Endothelial cell of umbilical vein (primary cell): ENCODE measurements at regions not wholly inside any gene's neighbourhood (a gene's known extent, or its start where the extent isn't known, plus 50 kb on each side); places are given as distances from the start of the nearest gene placed in this dataset.
A peak's percentile ranks its signal among the peaks of the same experiment; 100 is the strongest.

Source experiments
- BruUV-seq: library from RNA; stranded (reverse); fragments of 400-500 nt; replicated peaks from 2 replicates; lab custom pipeline; 2021; lab: Mats Ljungman, UMichigan
- CTCF ChIA-PET: fragments of 300-600, 350-600 bp; sonication (Branson Sonifier 250); formaldehyde crosslinking; loops from one replicate; lab custom pipeline; 2021; ENCODE audit warnings: antibody characterized with exemption, inconsistent platforms; lab: Charles Lee
- POLR2A ChIA-PET: fragments of 300-600, 350-600 bp; sonication (Branson Sonifier 250); formaldehyde crosslinking; loops from one replicate; lab custom pipeline; 2021; ENCODE audit warnings: antibody characterized with exemption, inconsistent platforms; lab: Charles Lee
- DNase-seq: peaks from one replicate; pipeline ENCODE4 v3.0.0-alpha.2; 2011; ENCODE audit warnings: low read depth, low spot score
- FAIRE-seq: peaks from 2 replicates; lab custom pipeline; 2011; peaks lifted over from hg19 to GRCh38; lab: Jason Lieb, UNC
- H2AFZ ChIP-seq: 2 replicates; pipeline ENCODE4 v1.6.0; 2012; ENCODE audit warnings: low read depth, low read length, control low read depth, inconsistent platforms
- H3K27ac ChIP-seq: 2 replicates; pipeline ENCODE4 v1.5.1; 2011; ENCODE audit warnings: low read depth, mild to moderate bottlenecking, control low read depth, low read length, moderate library complexity; ENCODE audit not compliant: insufficient read depth
- H3K27me3 ChIP-seq, 2 experiments: 2 replicates each; pipeline versions ENCODE4 v1.6.0 to v1.6.1; 2011; ENCODE audit warnings: low read length in 2 of 2, mixed read lengths in 1 of 2; ENCODE audit not compliant: control insufficient read depth in 2 of 2, insufficient read depth in 2 of 2
- H3K36me3 ChIP-seq, 2 experiments: 2 replicates in 1 of 2; 3 replicates in 1 of 2; pipeline ENCODE4 v1.5.1; 2011; ENCODE audit warnings: low read length in 2 of 2, mild to moderate bottlenecking in 1 of 2, moderate library complexity in 1 of 2; ENCODE audit not compliant: control insufficient read depth in 2 of 2, insufficient read depth in 2 of 2; ENCODE audit errors: extremely low read depth in 1 of 2
- H3K4me1 ChIP-seq: 3 replicates; pipeline ENCODE4 v1.5.1; 2011; ENCODE audit warnings: mild to moderate bottlenecking, low read length; ENCODE audit not compliant: control insufficient read depth, insufficient read depth; ENCODE audit errors: extremely low read depth
- H3K4me2 ChIP-seq: 2 replicates; pipeline ENCODE4 v1.6.1; 2011; ENCODE audit warnings: low read length, control low read depth, mixed read lengths; ENCODE audit not compliant: insufficient read depth
- H3K4me3 ChIP-seq, 3 experiments: fragments of 200-600 bp in 1 of 3; sonication (generic), shearing (Covaris generic) in 1 of 3; replicated peaks in 1 of 3; 2 replicates each; pipeline ENCODE4 v1.5.1; 2011 to 2016; ENCODE audit warnings: control low read depth in 3 of 3, low read length in 3 of 3, mild to moderate bottlenecking in 2 of 3, inconsistent platforms in 1 of 3, low read depth in 1 of 3, moderate library complexity in 1 of 3; ENCODE audit not compliant: insufficient read depth in 1 of 3
- H3K79me2 ChIP-seq: 2 replicates; pipeline ENCODE4 v1.6.0; 2012; ENCODE audit warnings: low read length, inconsistent platforms; ENCODE audit not compliant: control insufficient read depth, insufficient read depth
- H3K9ac ChIP-seq: replicated peaks from 2 replicates; pipeline ENCODE3; 2011; ENCODE audit warnings: low read length, control low read depth; ENCODE audit not compliant: insufficient read depth; ENCODE audit errors: extremely low read depth
- H3K9me1 ChIP-seq: replicated peaks from 3 replicates; pipeline ENCODE4 v1.6.0; 2011; ENCODE audit warnings: mild to moderate bottlenecking, low read length; ENCODE audit not compliant: control insufficient read depth, insufficient read depth; ENCODE audit errors: extremely low read depth
- H3K9me3 ChIP-seq: replicated peaks from 2 replicates; pipeline ENCODE4 v1.5.1; 2012; ENCODE audit warnings: low read length, inconsistent platforms; ENCODE audit not compliant: control insufficient read depth, insufficient read depth
- H4K20me1 ChIP-seq: replicated peaks from 2 replicates; pipeline ENCODE3; 2011; ENCODE audit warnings: mild to moderate bottlenecking, low read length; ENCODE audit not compliant: control insufficient read depth, insufficient read depth; ENCODE audit errors: extremely low read depth
- FOS ChIP-seq: IDR thresholded peaks from 2 replicates; pipeline ENCODE4 v1.6.1; 2011; ENCODE audit warnings: mild to moderate bottlenecking, low read length, moderate library complexity, borderline replicate concordance; ENCODE audit not compliant: insufficient read depth
- GATA2 ChIP-seq: IDR thresholded peaks from 2 replicates; pipeline ENCODE4 v1.7.0; 2011; ENCODE audit warnings: low read depth, mild to moderate bottlenecking, moderate library complexity, mixed read lengths, low read length; ENCODE audit not compliant: insufficient read length, insufficient read depth
- JUN ChIP-seq: IDR thresholded peaks from 2 replicates; pipeline ENCODE4 v1.6.1; 2011; ENCODE audit warnings: borderline replicate concordance, low read depth; ENCODE audit not compliant: insufficient read length, insufficient read depth
- MYC ChIP-seq: IDR thresholded peaks from one replicate; pipeline ENCODE4 v1.6.1; 2011; ENCODE audit warnings: mild to moderate bottlenecking, low read depth, low read length
- POLR2A ChIP-seq: IDR thresholded peaks from 2 replicates; pipeline ENCODE4 v1.6.1; 2012; ENCODE audit warnings: low read depth, mild to moderate bottlenecking, control low read depth, low read length
- POLR2AphosphoS5 ChIP-seq: IDR thresholded peaks from 2 replicates; pipeline ENCODE4 v1.6.1; 2012; ENCODE audit warnings: low read depth, mild to moderate bottlenecking, control low read depth, low read length, moderate library complexity; ENCODE audit not compliant: insufficient read depth
- dilution Hi-C: fragments of 300-500 bp; cut with MboI; formaldehyde crosslinking; loops from one replicate; pipeline ENCODE4 v1.15.0; 2019; ENCODE audit warnings: low sequenced_read_pairs; ENCODE audit not compliant: extremely low pct_ligation_motif_present
- intact Hi-C: fragments of 100-400 bp; cut with micrococcal nuclease; formaldehyde crosslinking; loops from one replicate; pipeline ENCODE4 v1.10.0; 2022
- TF ChIP-seq, protein P1 (sequence below), 2 donors: IDR thresholded peaks; 1 replicate in 1 of 2; 2 replicates in 1 of 2; pipeline ENCODE4 v1.5.1; 2011; ENCODE audit warnings: low read length in 2 of 2, mild to moderate bottlenecking in 2 of 2, moderate library complexity in 2 of 2, control low read depth in 1 of 2, inconsistent platforms in 1 of 2, low read depth in 1 of 2; ENCODE audit not compliant: insufficient read depth in 1 of 2; ENCODE audit errors: extremely low read depth in 1 of 2
- TF ChIP-seq, protein P2 (sequence below): IDR thresholded peaks from 2 replicates; pipeline ENCODE4 v1.6.1; 2011; ENCODE audit not compliant: insufficient read depth, insufficient read length

DNA sequence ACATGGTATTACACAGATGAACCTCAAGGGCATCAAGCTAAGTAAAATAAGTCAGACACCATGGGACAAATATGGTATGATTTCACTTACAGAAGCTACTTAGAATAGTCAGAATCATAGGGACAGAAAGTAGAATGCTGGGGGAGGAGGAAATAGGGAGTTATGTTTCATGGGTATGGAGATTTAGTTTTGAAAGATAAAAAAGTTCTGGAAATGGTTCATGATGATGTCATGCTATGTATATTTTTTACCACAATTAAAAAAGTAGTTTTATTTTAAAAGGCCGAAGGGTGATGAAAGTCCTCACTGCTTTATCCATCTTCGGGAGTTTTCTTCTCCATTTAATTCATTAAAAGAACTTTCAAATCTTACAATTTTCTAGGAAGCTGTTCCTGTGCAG, 181.9 kb downstream of the CALCRL start:
- ChIA-PET CTCF (interaction anchor here (2.7 kb wide), 1 partner anchor 26 kb away, joined by 7 read pairs; no protein-coding TSS in a partner anchor), POLR2A (no interaction called here)
- Histone ChIP-seq H3K9me1 (no peaks in the 10 kb centered on the region), H3K27me3 (no peaks in the 10 kb centered on the region), H3K79me2 (no peaks in the 10 kb centered on the region), H4K20me1 (no peaks in the 10 kb centered on the region), H3K4me2 (peak overlapping the region; percentile 74), H3K9ac (no peak overlapping the region), H3K4me1 (peaks cover 36% of the 10 kb centered on the region), H2AFZ (peak overlapping the region; percentile 9), H3K36me3 (no peaks in the 10 kb centered on the region), H3K4me3 (no peak overlapping the region), H3K9me3 (no peaks in the 10 kb centered on the region), H3K27ac (peak overlapping the region; percentile 96)
- FAIRE-seq, result no peak
- TF ChIP-seq, protein P1, sequence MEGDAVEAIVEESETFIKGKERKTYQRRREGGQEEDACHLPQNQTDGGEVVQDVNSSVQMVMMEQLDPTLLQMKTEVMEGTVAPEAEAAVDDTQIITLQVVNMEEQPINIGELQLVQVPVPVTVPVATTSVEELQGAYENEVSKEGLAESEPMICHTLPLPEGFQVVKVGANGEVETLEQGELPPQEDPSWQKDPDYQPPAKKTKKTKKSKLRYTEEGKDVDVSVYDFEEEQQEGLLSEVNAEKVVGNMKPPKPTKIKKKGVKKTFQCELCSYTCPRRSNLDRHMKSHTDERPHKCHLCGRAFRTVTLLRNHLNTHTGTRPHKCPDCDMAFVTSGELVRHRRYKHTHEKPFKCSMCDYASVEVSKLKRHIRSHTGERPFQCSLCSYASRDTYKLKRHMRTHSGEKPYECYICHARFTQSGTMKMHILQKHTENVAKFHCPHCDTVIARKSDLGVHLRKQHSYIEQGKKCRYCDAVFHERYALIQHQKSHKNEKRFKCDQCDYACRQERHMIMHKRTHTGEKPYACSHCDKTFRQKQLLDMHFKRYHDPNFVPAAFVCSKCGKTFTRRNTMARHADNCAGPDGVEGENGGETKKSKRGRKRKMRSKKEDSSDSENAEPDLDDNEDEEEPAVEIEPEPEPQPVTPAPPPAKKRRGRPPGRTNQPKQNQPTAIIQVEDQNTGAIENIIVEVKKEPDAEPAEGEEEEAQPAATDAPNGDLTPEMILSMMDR (IDR thresholded peaks at IDR 0.05; ENCODE audit: extremely low read depth in 1 of 2, insufficient read depth in 1 of 2, low read depth in 1 of 2, low read length in 2 of 2), result no peak
- TF ChIP-seq, protein P2, sequence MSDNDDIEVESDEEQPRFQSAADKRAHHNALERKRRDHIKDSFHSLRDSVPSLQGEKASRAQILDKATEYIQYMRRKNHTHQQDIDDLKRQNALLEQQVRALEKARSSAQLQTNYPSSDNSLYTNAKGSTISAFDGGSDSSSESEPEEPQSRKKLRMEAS, result no peak
- TF ChIP-seq JUN (peak; percentile 14), FOS (no peak)
- no TSS peak for BruUV-seq
- DNase-seq, result peak; percentile 20
- dilution Hi-C loops, result no loop called here
- intact Hi-C loops, result no loop called here

DNA sequence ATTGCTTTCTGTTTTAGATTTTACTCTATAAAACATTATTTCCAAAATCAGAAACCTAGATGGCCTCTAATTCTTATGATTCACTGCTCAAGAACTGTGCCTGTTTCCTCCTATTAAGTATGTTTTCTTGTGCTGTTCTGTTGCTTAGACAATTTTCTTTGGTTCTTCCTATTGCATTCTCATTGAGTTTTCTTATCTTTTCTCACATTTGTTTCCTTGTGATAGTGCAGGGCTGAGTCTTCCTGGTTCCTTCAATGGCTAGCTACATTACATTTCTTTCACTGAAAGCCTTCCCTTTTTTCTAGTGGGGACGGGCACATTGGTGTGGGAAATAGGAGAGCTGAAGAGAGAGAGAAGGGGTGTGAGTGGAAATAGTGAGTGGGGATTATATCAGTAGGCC, 183.4 kb downstream of the CALCRL start:
- no peaks in the 10 kb centered on the region for H4K20me1 ChIP-seq
- peak overlapping the region; percentile 85 for H3K9ac ChIP-seq
- dilution Hi-C loops (no loop called here), intact Hi-C loops (loop anchor here (1.0 to 5.0 kb wide), 13 partner anchors 38 to 401 kb away; partner anchors contain the start of genes CALCRL and TFPI)
- FAIRE-seq, result peak; percentile 84
- H3K4me3 ChIP-seq, result peak overlapping the region in 1 of 3 experiments; percentile 45
- ChIA-PET CTCF (interaction anchor here (0.8 to 2.7 kb wide), 7 partner anchors 28 to 402 kb away, joined by 3 to 7 read pairs (median 3); no protein-coding TSS in a partner anchor), POLR2A (interaction anchor here (0.9 to 1.6 kb wide), 2 partner anchors 55 to 184 kb away, joined by 3 to 8 read pairs; partner anchors contain the start of gene CALCRL)
- peak overlapping the region; percentile 96 for H3K27ac ChIP-seq
- DNase-seq, result peak; percentile 98
- peak; percentile 39 for TF ChIP-seq FOS
- TF ChIP-seq, protein P1 (IDR thresholded peaks at IDR 0.05; ENCODE audit: extremely low read depth in 1 of 2, insufficient read depth in 1 of 2, low read depth in 1 of 2, low read length in 2 of 2), result no peak
- TF ChIP-seq, protein P2, result no peak
- peak; percentile 67 for TF ChIP-seq JUN
- TF ChIP-seq GATA2, result peak; percentile 91
- TF ChIP-seq POLR2AphosphoS5, result peak; percentile 75
- TF ChIP-seq POLR2A, result peak; percentile 30
- no peak for TF ChIP-seq MYC
- no peaks in the 10 kb centered on the region for H3K79me2 ChIP-seq
- no peaks in the 10 kb centered on the region for H3K36me3 ChIP-seq
- no peak overlapping the region for H2AFZ ChIP-seq
- no peaks in the 10 kb centered on the region for H3K9me1 ChIP-seq
- H3K4me1 ChIP-seq, result peaks cover 36% of the 10 kb centered on the region
- no peaks in the 10 kb centered on the region for H3K9me3 ChIP-seq
- BruUV-seq, result no TSS peak
- H3K27me3 ChIP-seq, result no peaks in the 10 kb centered on the region
- H3K4me2 ChIP-seq, result peak overlapping the region; percentile 74
